GM12878 (cell line): ENCODE measurements at regions not wholly inside any gene's neighbourhood (a gene's known extent, or its start where the extent isn't known, plus 50 kb on each side); places are given as distances from the start of the nearest gene placed in this dataset.

ENCODE experiments used
- ATAC-seq: fragments of 200-7000 bp; cut with Tn5 transposase; 3 replicates; pipeline ENCODE4 v1.9.1; 2020; ENCODE audit warnings: mild to moderate bottlenecking, moderate library complexity
- BruUV-seq: library from RNA; stranded (reverse); fragments of 400-500 nt; replicated peaks from 2 replicates; lab custom pipeline; 2021; lab: Mats Ljungman, UMichigan
- CTCF ChIA-PET: fragments of 300-600 bp; sonication (Branson Sonifier 250); formaldehyde crosslinking; extraction: SDS; loops from one replicate; lab custom pipeline; 2021; ENCODE audit warnings: inconsistent platforms; lab: Yijun Ruan, JAX
- POLR2A ChIA-PET: fragments of 350-600 bp; formaldehyde crosslinking; extraction: SDS; loops from one replicate; lab custom pipeline; 2021; ENCODE audit warnings: inconsistent platforms; lab: Charles Lee
- RAD21 ChIA-PET: fragments of 300-600 bp; sonication (Branson Sonifier 250); formaldehyde crosslinking; loops from one replicate; lab custom pipeline; 2023; ENCODE audit warnings: antibody characterized with exemption; ENCODE audit not compliant: unreplicated experiment; lab: Charles Lee
- SMC1A ChIA-PET: fragments of 300-600 bp; sonication (Branson Sonifier 250); formaldehyde crosslinking; loops from one replicate; lab custom pipeline; 2023; ENCODE audit not compliant: unreplicated experiment, uncharacterized antibody; lab: Charles Lee
- DNase-seq: peaks from one replicate; pipeline ENCODE4 v3.0.0-alpha.2; 2011; ENCODE audit warnings: low read depth, low spot score
- FAIRE-seq: peaks from 3 replicates; lab custom pipeline; 2011; peaks lifted over from hg19 to GRCh38; lab: Jason Lieb, UNC
- H2AFZ ChIP-seq: 2 replicates; pipeline ENCODE4 v1.6.0; 2011; ENCODE audit warnings: low read depth, low read length, control low read depth; ENCODE audit not compliant: control insufficient read depth
- H3K27ac ChIP-seq: 2 replicates; pipeline ENCODE4 v1.5.1; 2011; ENCODE audit warnings: control low read depth; ENCODE audit not compliant: control insufficient read depth, insufficient read depth
- H3K27me3 ChIP-seq, 2 experiments: replicated peaks in 1 of 2; 2 replicates each; pipeline versions ENCODE4 v1.6.0 to v1.6.1; 2011; ENCODE audit warnings: low read length in 1 of 2; ENCODE audit not compliant: control insufficient read depth in 2 of 2, insufficient read depth in 2 of 2
- H3K36me3 ChIP-seq, 2 experiments: 2 replicates each; pipeline ENCODE4 v1.5.1; 2011; ENCODE audit warnings: low read length in 1 of 2; ENCODE audit not compliant: control insufficient read depth in 2 of 2, insufficient read depth in 2 of 2
- H3K4me1 ChIP-seq: 2 replicates; pipeline ENCODE4 v1.6.1; 2011; ENCODE audit warnings: mild to moderate bottlenecking, low read length, moderate library complexity, mixed read lengths; ENCODE audit not compliant: control insufficient read depth, insufficient read depth
- H3K4me2 ChIP-seq: 2 replicates; pipeline ENCODE4 v1.6.0; 2011; ENCODE audit warnings: control low read depth; ENCODE audit not compliant: control insufficient read depth, insufficient read depth
- H3K4me3 ChIP-seq: fragments of 200-600 bp; sonication (generic); 2 replicates; pipeline ENCODE4 v1.5.1; 2016
- H3K79me2 ChIP-seq: 2 replicates; pipeline ENCODE4 v1.6.0; 2011; ENCODE audit warnings: low read length; ENCODE audit not compliant: control insufficient read depth, insufficient read depth
- H3K9ac ChIP-seq: 2 replicates; pipeline ENCODE4 v1.8.0; 2011; ENCODE audit warnings: low read length, control low read depth, mixed read lengths; ENCODE audit not compliant: control insufficient read depth, insufficient read depth
- H3K9me3 ChIP-seq: replicated peaks from 3 replicates; pipeline ENCODE4 v1.5.1; 2011; ENCODE audit warnings: mild to moderate bottlenecking, low read length; ENCODE audit not compliant: control insufficient read depth, insufficient read depth
- H4K20me1 ChIP-seq: 2 replicates; pipeline ENCODE4 v1.6.0; 2011; ENCODE audit not compliant: control insufficient read depth, insufficient read depth
- E2F4 ChIP-seq: IDR thresholded peaks from 2 replicates; pipeline ENCODE4 v1.6.1; 2012; ENCODE audit warnings: low read depth, low read length, improper control_type of control experiment
- JUNB ChIP-seq: IDR thresholded peaks from 2 replicates; pipeline ENCODE4 v1.6.1; 2016; ENCODE audit warnings: antibody characterized with exemption, mild to moderate bottlenecking
- MEF2B ChIP-seq: fragments of 450-650 bp; IDR thresholded peaks from 2 replicates; pipeline ENCODE4 v1.6.1; 2018; ENCODE audit warnings: mild to moderate bottlenecking, moderate library complexity; ENCODE audit not compliant: partially characterized antibody, poor library complexity, severe bottlenecking
- NFIC ChIP-seq: IDR thresholded peaks from 2 replicates; pipeline ENCODE4 v1.6.1; 2012; ENCODE audit warnings: low read depth, mild to moderate bottlenecking, inconsistent platforms, low read length, moderate library complexity
- SUPT20H ChIP-seq: IDR thresholded peaks from 2 replicates; pipeline ENCODE4 v1.6.1; 2011; ENCODE audit warnings: low read depth, mild to moderate bottlenecking, low read length, moderate library complexity, borderline replicate concordance; ENCODE audit not compliant: control insufficient read depth
- ZBED1 ChIP-seq: IDR thresholded peaks from 2 replicates; pipeline ENCODE4 v1.6.1; 2016; ENCODE audit warnings: borderline replicate concordance
- WGBS: methylation state at CpG from one replicate; pipeline ENCODE4 v1.1.6; 2016; ENCODE audit warnings: low lambda C conversion rate; ENCODE audit not compliant: insufficient replicate concordance, insufficient coverage; ENCODE audit errors: missing lambda C conversion rate; 5-methylcytosine and 5-hydroxymethylcytosine counted together
- in situ Hi-C: fragments of 300-500 bp; cut with MboI; formaldehyde crosslinking; loops from 9 replicates; pipeline ENCODE4 v1.14.3; 2018; ENCODE audit warnings: mixed read lengths
- intact Hi-C: fragments of 100-400 bp; cut with micrococcal nuclease; formaldehyde crosslinking; loops from one replicate; pipeline ENCODE4 v1.14.2; 2022; ENCODE audit not compliant: unreplicated experiment

GRCh38 chr4:46445710-46446314, 55.9 kb upstream of the GABRA2 start:
- BruUV-seq, result no TSS peak
- CTCF ChIA-PET, result no interaction called here

GRCh38 chr4:46444318-46445000, 54.5 kb upstream of the GABRA2 start:
- H3K27ac ChIP-seq, result no peak overlapping the region
- H3K27me3 ChIP-seq, result no peaks in the 10 kb centered on the region
- H3K9ac ChIP-seq, result no peak overlapping the region
- ChIA-PET POLR2A (no interaction called here), RAD21 (no interaction called here), SMC1A (interaction anchor here (1.4 kb wide), 1 partner anchor 14 kb away, joined by 4 read pairs; no protein-coding TSS in a partner anchor), CTCF (no interaction called here)
- in situ Hi-C loops, result no loop called here
- BruUV-seq, result no TSS peak
- DNase-seq (no peak), ATAC-seq (no peak), FAIRE-seq (no peak)
- H3K9me3 ChIP-seq, result no peaks in the 10 kb centered on the region
- no peaks in the 10 kb centered on the region for H4K20me1 ChIP-seq
- H3K4me2 ChIP-seq, result no peak overlapping the region
- intact Hi-C loops, result no loop called here
- H3K4me3 ChIP-seq, result no peak overlapping the region
- WGBS, result 0% methylated on average over 5 of the region's 5 CpGs
- TF ChIP-seq NFIC (no peak), JUNB (peak; percentile 8; the same call in 1 of the 2 replicates)
- H3K4me1 ChIP-seq, result no peaks in the 10 kb centered on the region
- no peaks in the 10 kb centered on the region for H3K36me3 ChIP-seq
- no peak overlapping the region for H2AFZ ChIP-seq
- H3K79me2 ChIP-seq, result no peaks in the 10 kb centered on the region

More at GRCh38 chr4:46445710-46446314, 55.9 kb upstream of the GABRA2 start:
- RAD21 ChIA-PET, result no interaction called here
- ATAC-seq (no peak), FAIRE-seq (no peak), DNase-seq (no peak)
- no peak for TF ChIP-seq SUPT20H
- no peak for TF ChIP-seq MEF2B
- no peak for TF ChIP-seq ZBED1
- TF ChIP-seq E2F4, result no peak
- Histone ChIP-seq H3K9me3 (no peaks in the 10 kb centered on the region), H4K20me1 (no peaks in the 10 kb centered on the region), H3K4me2 (no peak overlapping the region), H3K9ac (no peak overlapping the region), H3K27me3 (no peaks in the 10 kb centered on the region), H2AFZ (no peak overlapping the region), H3K27ac (no peak overlapping the region), H3K79me2 (no peaks in the 10 kb centered on the region), H3K4me3 (no peak overlapping the region), H3K4me1 (no peaks in the 10 kb centered on the region), H3K36me3 (no peaks in the 10 kb centered on the region)
- in situ Hi-C loops (no loop called here), intact Hi-C loops (no loop called here)
- 31% methylated on average over 5 of the region's 5 CpGs for WGBS
- SMC1A ChIA-PET, result interaction anchor here (0.6 kb wide), 1 partner anchor 268 kb away, joined by 3 read pairs; no protein-coding TSS in a partner anchor
- POLR2A ChIA-PET, result no interaction called here
